Activated CD4-positive, alpha-beta memory T cell treated with anti-CD3 and anti-CD28 coated beads for 36 hours (primary cell): ENCODE measurements at regions not wholly inside any gene's neighbourhood (a gene's known extent, or its start where the extent isn't known, plus 50 kb on each side); places are given as distances from the start of the nearest gene placed in this dataset.

Experiments
- CTCF ChIA-PET: fragments of 350-600 bp; sonication (Branson Sonifier 250); formaldehyde crosslinking; loops from one replicate; lab custom pipeline; 2021; ENCODE audit warnings: antibody characterized with exemption, inconsistent platforms; lab: Charles Lee
- POLR2A ChIA-PET: fragments of 350-600 bp; sonication (Branson Sonifier 250); formaldehyde crosslinking; loops from one replicate; lab custom pipeline; 2021; ENCODE audit warnings: antibody characterized with exemption; lab: Charles Lee
- DNase-seq: peaks from one replicate; pipeline ENCODE4 v3.0.0-alpha.2; 2020
- H3K27ac Mint-ChIP-seq: one replicate; pipeline ENCODE4 v1.8.0; 2021; ENCODE audit warnings: mixed read lengths
- H3K27me3 Mint-ChIP-seq: one replicate; pipeline ENCODE4 v1.8.0; 2021; ENCODE audit warnings: mixed read lengths
- H3K36me3 Mint-ChIP-seq: one replicate; pipeline ENCODE4 v1.8.0; 2021; ENCODE audit warnings: mixed read lengths
- H3K4me1 Mint-ChIP-seq: one replicate; pipeline ENCODE4 v1.8.0; 2021; ENCODE audit warnings: low read depth, mixed read lengths
- H3K4me3 Mint-ChIP-seq: one replicate; pipeline ENCODE4 v1.8.0; 2021; ENCODE audit warnings: mild to moderate bottlenecking, mixed read lengths
- H3K9me3 Mint-ChIP-seq: one replicate; pipeline ENCODE4 v1.8.0; 2021; ENCODE audit warnings: mixed read lengths
- intact Hi-C: fragments of 100-400 bp; cut with micrococcal nuclease; formaldehyde crosslinking; loops from one replicate; pipeline ENCODE4 v1.15.1; 2023

DNA sequence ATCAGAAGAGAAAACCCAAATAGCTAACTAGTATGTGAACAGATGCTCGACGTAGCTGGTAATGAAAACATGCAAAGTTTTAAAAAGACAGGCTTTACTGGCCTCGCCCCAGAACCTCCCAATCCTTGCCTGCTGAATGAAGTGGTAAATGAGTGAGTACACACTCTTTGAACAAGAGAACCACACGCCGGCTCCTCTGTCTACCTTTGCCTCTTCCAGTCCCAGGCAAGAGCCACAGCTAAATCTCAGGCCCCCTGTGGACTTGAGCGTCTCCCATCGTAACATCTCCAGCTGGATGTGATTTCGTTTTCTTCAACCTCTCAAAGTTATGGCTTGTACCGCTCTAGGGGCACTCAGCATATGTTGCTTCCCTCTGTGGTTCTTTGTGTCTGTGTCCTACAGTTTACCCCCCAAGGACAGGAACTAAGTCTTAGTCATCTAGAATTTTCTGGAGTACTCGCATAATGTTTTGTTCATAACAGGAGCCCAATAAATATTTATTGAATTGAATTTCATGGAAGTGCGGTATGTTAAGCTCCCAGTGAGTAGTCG, 153.2 kb upstream of the TAB2 start:
- CTCF ChIA-PET, result interaction anchor here (0.9 to 1.2 kb wide), 4 partner anchors 10 to 82 kb away, joined by 3 read pairs; no protein-coding TSS in a partner anchor
- no peaks in the 10 kb centered on the region for H3K9me3 Mint-ChIP-seq
- POLR2A ChIA-PET, result no interaction called here

DNA sequence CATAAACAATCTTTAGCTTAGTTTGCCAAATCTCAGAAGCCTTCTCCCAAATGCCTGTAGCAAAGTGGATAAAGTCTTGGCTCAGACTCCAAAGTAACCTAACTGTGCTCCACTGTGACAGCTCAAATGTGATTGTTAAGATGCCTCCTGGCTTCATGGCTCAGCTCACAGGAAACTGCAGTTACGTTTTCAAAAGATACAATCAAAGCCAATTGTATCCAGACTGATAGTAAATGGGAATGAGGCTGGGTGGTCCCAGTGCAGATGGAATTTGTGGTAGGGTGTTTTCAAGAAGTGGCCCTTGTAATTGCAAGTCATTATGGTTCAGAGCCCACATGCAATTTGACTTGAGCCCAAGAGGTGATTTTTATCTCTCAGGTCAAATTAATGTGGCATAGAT, 151.2 kb upstream of the TAB2 start:
- H3K9me3 Mint-ChIP-seq, result no peaks in the 10 kb centered on the region
- ChIA-PET CTCF (no interaction called here), POLR2A (no interaction called here)
- H3K4me1 Mint-ChIP-seq, result peaks cover 41% of the 10 kb centered on the region
- intact Hi-C loops, result no loop called here
- H3K27ac Mint-ChIP-seq, result peak overlapping the region; percentile 36
- H3K36me3 Mint-ChIP-seq, result no peaks in the 10 kb centered on the region
- H3K4me3 Mint-ChIP-seq, result peak overlapping the region; percentile 38
- no peak for DNase-seq
- no peaks in the 10 kb centered on the region for H3K27me3 Mint-ChIP-seq

More for the DNA sequence above, 153.2 kb upstream of the TAB2 start:
- intact Hi-C loops, result no loop called here
- Mint-ChIP-seq H3K4me1 (peaks cover 24% of the 10 kb centered on the region), H3K4me3 (no peak overlapping the region), H3K27ac (no peak overlapping the region), H3K36me3 (no peaks in the 10 kb centered on the region), H3K27me3 (no peaks in the 10 kb centered on the region)
- DNase-seq, result no peak

DNA sequence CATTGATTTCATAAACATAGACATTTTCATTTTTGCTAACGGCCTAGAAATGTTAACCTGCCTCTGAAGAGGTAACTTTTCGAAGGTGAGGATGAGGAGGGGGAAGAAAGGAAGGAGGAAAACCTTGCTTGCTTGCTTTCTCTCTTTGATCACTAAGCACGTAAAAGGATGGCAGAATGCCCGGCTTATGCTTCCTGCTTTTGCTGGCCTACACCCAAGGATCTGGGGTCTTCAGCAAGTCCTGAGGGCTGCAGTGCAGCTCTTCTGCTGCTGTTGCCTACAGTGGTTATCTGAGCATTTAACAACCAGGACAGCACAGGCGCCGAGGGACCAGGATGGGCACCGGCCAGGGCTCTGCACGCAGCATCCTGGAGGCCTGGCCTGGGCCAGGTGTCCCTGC, 150.8 kb upstream of the TAB2 start:
- Mint-ChIP-seq H3K27me3 (no peaks in the 10 kb centered on the region), H3K4me1 (peaks cover 42% of the 10 kb centered on the region), H3K4me3 (peak overlapping the region; percentile 38), H3K9me3 (no peaks in the 10 kb centered on the region), H3K36me3 (no peaks in the 10 kb centered on the region), H3K27ac (peak overlapping the region; percentile 36)
- no peak for DNase-seq
- CTCF ChIA-PET, result no interaction called here
- POLR2A ChIA-PET, result no interaction called here
- intact Hi-C loops, result no loop called here

DNA sequence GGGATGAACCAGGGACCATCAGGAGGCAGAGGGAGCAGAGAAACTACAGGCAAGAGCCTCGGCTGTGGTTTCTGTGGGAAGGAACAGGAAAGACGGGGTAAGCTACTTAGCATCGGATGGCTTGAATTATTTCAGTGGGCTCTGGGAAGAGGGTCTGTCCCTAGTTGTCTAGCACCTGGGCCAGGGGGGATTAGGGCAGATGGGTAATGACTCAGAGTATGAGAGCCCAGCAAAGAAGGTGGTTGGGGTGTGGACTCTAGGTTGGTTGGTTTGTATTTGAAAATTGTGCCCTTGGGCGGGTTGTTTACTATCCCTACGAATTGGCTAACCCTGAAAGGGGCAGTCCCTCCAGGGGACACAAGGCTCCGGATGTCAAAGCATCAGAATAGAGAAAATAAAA, 148.5 kb upstream of the TAB2 start:
- ChIA-PET POLR2A (interaction anchor here (1.2 kb wide), 1 partner anchor 21 kb away, joined by 3 read pairs; no protein-coding TSS in a partner anchor), CTCF (interaction anchor here (1.2 to 1.3 kb wide), 2 partner anchors 12 to 16 kb away, joined by 3 read pairs; no protein-coding TSS in a partner anchor)
- intact Hi-C loops, result loop anchor here (2.0 kb wide), 1 partner anchor 20 kb away; no protein-coding TSS in a partner anchor
- no peaks in the 10 kb centered on the region for H3K9me3 Mint-ChIP-seq
- DNase-seq, result no peak
- no peaks in the 10 kb centered on the region for H3K36me3 Mint-ChIP-seq
- peak overlapping the region; percentile 8 for H3K27ac Mint-ChIP-seq
- H3K27me3 Mint-ChIP-seq, result no peaks in the 10 kb centered on the region
- H3K4me1 Mint-ChIP-seq, result peaks cover 42% of the 10 kb centered on the region
- H3K4me3 Mint-ChIP-seq, result no peak overlapping the region

DNA sequence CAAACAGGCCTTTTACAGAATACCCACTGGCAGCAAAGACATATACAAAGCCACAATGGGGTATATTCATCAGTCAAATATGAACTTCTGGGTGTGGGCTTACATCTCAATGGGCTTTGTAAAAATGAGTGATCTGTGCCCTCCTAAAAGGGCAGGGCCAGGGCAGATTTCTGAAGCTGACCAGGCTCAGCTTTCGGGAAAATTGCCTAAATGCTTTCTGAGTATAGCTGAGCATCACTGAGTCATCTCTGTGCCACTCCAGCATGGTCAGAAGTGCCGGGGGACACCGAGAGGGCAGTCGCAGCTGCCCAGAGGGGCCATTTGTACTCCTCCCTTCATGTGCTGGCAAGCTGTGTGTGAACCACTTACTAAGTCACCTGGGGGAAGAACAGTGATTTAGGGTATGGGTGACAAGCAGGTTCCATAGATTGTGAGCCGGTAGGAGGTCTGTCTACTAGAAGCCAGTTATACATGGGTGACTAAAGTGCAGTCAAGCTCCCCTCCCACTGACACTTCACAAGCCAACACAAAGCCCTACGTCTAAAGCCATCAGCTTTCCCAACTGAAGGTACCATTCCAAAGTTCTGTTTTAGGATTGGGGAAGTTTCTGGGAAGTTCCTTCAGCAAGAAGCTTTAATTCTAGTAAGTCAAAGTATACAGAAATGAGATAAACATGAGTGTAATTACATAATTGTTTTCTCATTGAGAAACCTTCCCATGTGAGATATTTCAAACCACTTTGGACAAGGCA, 147.6 kb upstream of the TAB2 start:
- POLR2A ChIA-PET, result interaction anchor here (1.2 to 1.3 kb wide), 2 partner anchors 22 to 43 kb away, joined by 3 read pairs; no protein-coding TSS in a partner anchor
- no peak overlapping the region for H3K27ac Mint-ChIP-seq
- H3K9me3 Mint-ChIP-seq, result no peaks in the 10 kb centered on the region
- H3K36me3 Mint-ChIP-seq, result no peaks in the 10 kb centered on the region
- peaks cover 44% of the 10 kb centered on the region for H3K4me1 Mint-ChIP-seq
- CTCF ChIA-PET, result interaction anchor here (0.8 to 1.2 kb wide), 2 partner anchors 11 to 20 kb away, joined by 3 read pairs; no protein-coding TSS in a partner anchor
- H3K4me3 Mint-ChIP-seq, result no peak overlapping the region
- H3K27me3 Mint-ChIP-seq, result no peaks in the 10 kb centered on the region
- no peak for DNase-seq
- intact Hi-C loops, result loop anchor here (2.0 kb wide), 1 partner anchor 21 kb away; no protein-coding TSS in a partner anchor

DNA sequence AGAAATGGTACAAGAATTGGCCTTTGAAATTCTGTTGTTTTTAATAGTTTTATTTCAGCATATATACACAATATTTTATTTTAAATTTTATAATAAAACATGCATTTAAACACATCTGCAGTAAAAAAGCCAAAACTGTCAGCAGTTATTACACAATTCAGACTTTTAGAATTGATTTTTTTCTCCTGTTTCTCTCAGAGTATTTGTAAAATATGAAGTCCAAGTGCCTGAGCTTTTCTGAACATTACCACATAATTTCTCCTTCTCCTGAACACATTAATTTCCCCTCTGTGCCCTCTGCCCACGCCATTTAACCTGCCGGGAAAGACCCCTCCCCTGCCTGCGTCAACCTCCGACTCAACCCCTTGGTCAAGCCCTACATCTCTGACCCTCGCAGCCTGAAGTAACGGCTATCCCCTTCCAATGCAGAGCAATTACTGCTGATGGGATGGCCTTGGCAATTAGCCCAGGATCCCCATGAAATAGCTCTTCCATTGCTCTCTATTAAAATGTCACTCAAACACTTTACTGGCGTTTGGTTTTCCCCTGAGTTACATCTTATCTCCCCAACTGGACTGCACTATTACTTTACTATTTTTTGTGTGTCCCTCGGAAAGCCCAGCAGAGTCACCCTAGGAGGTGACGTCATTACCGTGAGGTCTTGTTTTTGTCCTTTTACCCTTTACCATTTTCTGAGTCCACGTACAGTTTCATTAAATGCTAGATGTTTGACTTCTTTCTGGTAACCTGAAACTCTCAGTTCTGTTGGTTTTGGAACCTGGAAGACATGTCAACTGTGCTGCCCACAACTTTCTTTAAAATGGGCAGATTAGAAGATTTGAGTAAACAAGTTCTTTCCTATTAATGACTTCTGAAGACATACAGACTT, 146.7 kb upstream of the TAB2 start:
- Mint-ChIP-seq H3K4me1 (peaks cover 46% of the 10 kb centered on the region), H3K9me3 (no peaks in the 10 kb centered on the region), H3K27me3 (no peaks in the 10 kb centered on the region), H3K4me3 (no peak overlapping the region), H3K27ac (peak overlapping the region; percentile 73), H3K36me3 (no peaks in the 10 kb centered on the region)
- no peak for DNase-seq
- POLR2A ChIA-PET, result interaction anchor here (1.3 kb wide), 1 partner anchor 43 kb away, joined by 3 read pairs; no protein-coding TSS in a partner anchor
- CTCF ChIA-PET, result interaction anchor here (0.8 kb wide), 1 partner anchor 20 kb away, joined by 3 read pairs; no protein-coding TSS in a partner anchor
- intact Hi-C loops, result no loop called here

DNA sequence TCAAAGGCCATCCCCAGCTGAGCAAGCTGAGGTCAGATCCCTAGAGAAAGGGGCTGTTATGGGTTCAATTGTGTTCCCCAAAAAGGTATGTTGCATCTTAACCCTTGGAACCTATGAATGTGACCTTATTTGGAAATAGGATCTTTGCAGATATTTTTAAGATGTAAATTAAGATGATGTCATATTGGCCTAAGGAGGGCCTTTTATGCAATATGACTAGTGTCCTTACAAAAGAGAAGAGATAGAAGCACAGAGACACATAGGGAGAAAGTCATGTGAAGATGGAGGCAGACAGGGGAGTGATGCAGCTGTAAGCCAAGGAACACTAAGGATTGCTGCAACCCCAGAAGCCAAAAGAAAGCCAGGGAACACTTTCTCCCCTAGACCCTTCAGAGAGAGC, 144.3 kb upstream of the TAB2 start:
- Mint-ChIP-seq H3K27ac (no peak overlapping the region), H3K4me1 (peaks cover 32% of the 10 kb centered on the region), H3K36me3 (no peaks in the 10 kb centered on the region), H3K27me3 (no peaks in the 10 kb centered on the region), H3K4me3 (no peak overlapping the region), H3K9me3 (no peaks in the 10 kb centered on the region)
- CTCF ChIA-PET, result no interaction called here
- POLR2A ChIA-PET, result no interaction called here
- intact Hi-C loops, result no loop called here
- DNase-seq, result no peak

DNA sequence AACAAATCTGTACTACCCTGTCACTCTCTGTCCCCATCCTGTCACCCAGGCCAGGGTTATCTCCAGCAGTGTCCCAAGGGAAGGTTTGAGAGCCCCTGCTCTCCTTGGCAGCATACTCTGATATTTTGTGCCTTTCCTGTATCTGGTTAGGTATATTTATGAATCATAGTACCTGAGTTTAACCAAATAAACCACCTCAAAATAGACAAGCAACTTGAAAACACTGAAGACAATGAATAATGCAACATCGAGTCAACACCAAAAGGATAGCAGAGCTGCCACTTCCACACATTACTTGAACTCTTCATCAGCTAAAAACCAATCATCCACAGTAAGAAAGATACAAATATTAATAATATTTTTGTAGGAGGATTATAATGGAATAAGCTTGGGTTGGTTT, 142.6 kb upstream of the TAB2 start:
- peaks cover 16% of the 10 kb centered on the region for H3K4me1 Mint-ChIP-seq
- H3K36me3 Mint-ChIP-seq, result no peaks in the 10 kb centered on the region
- CTCF ChIA-PET, result interaction anchor here (1.1 to 1.5 kb wide), 2 partner anchors 11 to 15 kb away, joined by 3 to 5 read pairs; no protein-coding TSS in a partner anchor
- POLR2A ChIA-PET, result no interaction called here
- intact Hi-C loops, result no loop called here
- no peak overlapping the region for H3K4me3 Mint-ChIP-seq
- H3K27ac Mint-ChIP-seq, result no peak overlapping the region
- no peaks in the 10 kb centered on the region for H3K27me3 Mint-ChIP-seq
- H3K9me3 Mint-ChIP-seq, result no peaks in the 10 kb centered on the region
- DNase-seq, result no peak

DNA sequence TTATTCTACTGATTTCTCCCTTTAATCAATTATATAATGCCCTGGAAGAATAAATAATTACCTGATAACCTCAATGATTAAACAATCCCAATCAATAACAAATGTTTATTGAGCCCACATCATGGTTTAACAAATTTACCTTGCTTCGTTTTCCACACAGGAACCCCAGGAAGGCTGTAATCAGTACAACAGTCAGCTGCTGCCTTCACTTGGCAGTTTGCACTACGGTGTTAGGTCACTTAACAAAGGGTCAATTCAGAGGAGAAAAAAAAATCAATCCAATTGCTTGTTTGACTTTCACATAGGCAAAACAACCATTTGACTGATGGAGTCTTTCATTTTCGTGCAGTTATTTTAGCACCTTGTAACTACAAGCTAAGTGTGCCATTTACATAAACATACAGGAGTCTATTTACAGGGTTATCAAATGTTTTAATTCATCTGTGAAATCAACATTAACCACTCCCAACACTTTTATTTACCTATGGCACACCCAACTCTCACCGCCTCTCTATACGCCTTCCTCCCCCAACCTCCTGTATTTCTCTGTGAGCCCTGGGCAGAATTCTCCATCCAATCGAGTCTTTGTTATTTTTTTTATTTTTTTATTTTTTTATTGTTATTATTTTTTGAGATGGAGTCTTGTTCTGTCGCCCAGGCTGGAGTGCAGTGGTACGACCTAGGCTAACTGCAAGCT, 140.4 kb upstream of the TAB2 start:
- Mint-ChIP-seq H3K4me3 (no peak overlapping the region), H3K27ac (no peak overlapping the region), H3K36me3 (peaks cover 3% of the 10 kb centered on the region), H3K27me3 (no peaks in the 10 kb centered on the region), H3K4me1 (peaks cover 4% of the 10 kb centered on the region), H3K9me3 (no peaks in the 10 kb centered on the region)
- ChIA-PET POLR2A (interaction anchor here (0.7 kb wide), 1 partner anchor 992 kb away, joined by 3 read pairs; no protein-coding TSS in a partner anchor), CTCF (interaction anchor here (0.6 kb wide), 1 partner anchor 258 kb away, joined by 3 read pairs; no protein-coding TSS in a partner anchor)
- DNase-seq, result no peak
- intact Hi-C loops, result no loop called here

DNA sequence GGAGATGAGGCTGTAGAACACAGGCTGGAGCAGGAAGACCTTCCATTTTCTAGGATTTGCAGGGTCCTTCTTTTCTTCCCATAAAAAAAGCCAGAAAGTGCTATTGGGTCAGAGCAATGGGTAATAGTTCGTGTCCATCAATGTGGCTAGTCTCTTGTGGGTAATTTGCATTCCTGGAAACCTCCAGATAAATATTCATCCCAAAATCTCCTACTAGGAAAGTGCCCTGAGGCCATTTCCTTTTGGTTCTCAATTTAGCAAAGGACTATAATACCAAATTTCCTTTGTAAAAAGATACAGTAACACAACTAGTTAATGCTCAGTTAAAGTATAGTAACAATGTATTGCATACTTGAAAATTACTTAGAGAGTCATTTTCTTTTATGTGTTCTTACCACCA, 138.1 kb upstream of the TAB2 start:
- DNase-seq, result no peak
- H3K27me3 Mint-ChIP-seq, result no peaks in the 10 kb centered on the region
- H3K9me3 Mint-ChIP-seq, result peaks cover 3% of the 10 kb centered on the region
- H3K4me1 Mint-ChIP-seq, result peaks cover 9% of the 10 kb centered on the region
- intact Hi-C loops, result no loop called here
- H3K36me3 Mint-ChIP-seq, result peaks cover 3% of the 10 kb centered on the region
- no peak overlapping the region for H3K27ac Mint-ChIP-seq
- H3K4me3 Mint-ChIP-seq, result no peak overlapping the region
- CTCF ChIA-PET, result no interaction called here
- POLR2A ChIA-PET, result interaction anchor here (1.3 kb wide), 1 partner anchor 102 kb away, joined by 3 read pairs; no protein-coding TSS in a partner anchor

DNA sequence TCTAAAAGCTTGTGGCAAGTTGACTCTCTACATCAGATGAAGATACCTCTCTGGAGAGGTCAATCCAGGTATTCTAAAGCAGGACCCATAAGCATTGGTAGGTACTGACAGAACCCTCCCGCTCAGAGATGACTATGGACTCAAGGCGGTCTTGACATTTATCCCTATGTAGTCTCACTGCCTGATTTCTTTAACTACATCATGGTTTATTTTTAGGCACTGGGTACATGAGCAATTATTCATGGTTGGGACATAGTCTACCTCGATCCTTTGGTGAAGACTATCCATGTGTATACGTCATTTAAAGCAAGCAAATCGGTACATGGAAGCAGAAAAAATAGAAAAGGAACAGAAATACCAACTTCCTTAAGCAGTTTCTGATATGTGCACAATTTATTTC, 136.2 kb upstream of the TAB2 start:
- ChIA-PET POLR2A (no interaction called here), CTCF (interaction anchor here (1.0 to 2.2 kb wide), 2 partner anchors 8 to 12 kb away, joined by 3 to 13 read pairs; no protein-coding TSS in a partner anchor)
- H3K4me3 Mint-ChIP-seq, result no peak overlapping the region
- intact Hi-C loops, result no loop called here
- H3K4me1 Mint-ChIP-seq, result peaks cover 5% of the 10 kb centered on the region
- no peak for DNase-seq
- H3K36me3 Mint-ChIP-seq, result peaks cover 6% of the 10 kb centered on the region
- peaks cover 14% of the 10 kb centered on the region for H3K9me3 Mint-ChIP-seq
- H3K27me3 Mint-ChIP-seq, result no peaks in the 10 kb centered on the region
- H3K27ac Mint-ChIP-seq, result no peak overlapping the region
